HCT116 (cell line): ENCODE measurements at regions not wholly inside any gene's neighbourhood (a gene's known extent, or its start where the extent isn't known, plus 50 kb on each side); places are given as distances from the start of the nearest gene placed in this dataset.

ENCODE experiments used
- ATAC-seq: fragments of 200-7000 bp; cut with Tn5 transposase; 2 replicates; pipeline ENCODE4 v1.9.1; 2020; ENCODE audit warnings: mild to moderate bottlenecking, moderate library complexity
- BruUV-seq: library from RNA; stranded (reverse); fragments of 400-500 nt; replicated peaks from 2 replicates; lab custom pipeline; 2021; lab: Mats Ljungman, UMichigan
- CTCF ChIA-PET: fragments of 300-600 bp; sonication (Branson Sonifier 250); formaldehyde crosslinking; loops from one replicate; lab custom pipeline; 2021; ENCODE audit warnings: antibody characterized with exemption; lab: Charles Lee
- POLR2A ChIA-PET: fragments of 300-600, 350-600 bp; sonication (Branson Sonifier 250); formaldehyde crosslinking; loops from one replicate; lab custom pipeline; 2021; ENCODE audit warnings: antibody characterized with exemption; lab: Charles Lee
- RAD21 ChIA-PET, 2 experiments: fragments of 300-600 bp; sonication (Branson Sonifier 250); formaldehyde crosslinking; loops; one replicate each; lab custom pipeline; 2023; ENCODE audit warnings: low total read pairs in 2 of 2; ENCODE audit not compliant: uncharacterized antibody in 2 of 2, unreplicated experiment in 2 of 2, low non-redundant PET in 1 of 2; lab: Charles Lee
- DNase-seq: peaks from one replicate; pipeline ENCODE4 v3.0.0-alpha.2; 2010; ENCODE audit warnings: low read depth, low spot score
- H2AFZ ChIP-seq: fragments of 200-600 bp; shearing (Covaris generic), sonication (generic); 2 replicates; pipeline ENCODE4 v1.6.1; 2017; ENCODE audit warnings: low read depth, mixed run types, mixed read lengths, antibody characterized with exemption, low read length; ENCODE audit not compliant: poor library complexity, severe bottlenecking
- H3K27ac ChIP-seq: 2 replicates; pipeline ENCODE4 v1.5.1; 2012; ENCODE audit warnings: low read depth, low read length
- H3K27me3 ChIP-seq: fragments of 200-600 bp; sonication (generic); 2 replicates; pipeline ENCODE4 v1.6.1; 2016; ENCODE audit warnings: mixed run types, low read length, mixed read lengths; ENCODE audit not compliant: insufficient read depth
- H3K36me3 ChIP-seq, 2 experiments: fragments of 200-500 bp in 1 of 2; fragments of 200-600 bp in 1 of 2; sonication (Bioruptor generic) in 1 of 2; sonication (generic) in 1 of 2; 2 replicates each; pipeline versions ENCODE4 v1.5.1 to v1.6.1; 2014 to 2016; ENCODE audit warnings: low read length in 2 of 2, inconsistent platforms in 1 of 2, mixed read lengths in 1 of 2, mixed run types in 1 of 2; ENCODE audit not compliant: insufficient read depth in 2 of 2, control insufficient read depth in 1 of 2
- H3K4me1 ChIP-seq, 2 experiments: fragments of 200-600 bp in 1 of 2; sonication (generic) in 1 of 2; 2 replicates each; pipeline versions ENCODE4 v1.5.1 to v1.6.1; 2012 to 2017; ENCODE audit warnings: low read length in 2 of 2, inconsistent platforms in 1 of 2, mild to moderate bottlenecking in 1 of 2, mixed read lengths in 1 of 2, mixed run types in 1 of 2, moderate library complexity in 1 of 2; ENCODE audit not compliant: insufficient read depth in 2 of 2, control insufficient read depth in 1 of 2
- H3K4me2 ChIP-seq: fragments of 200-600 bp; sonication (generic); 2 replicates; pipeline ENCODE4 v1.6.1; 2017; ENCODE audit warnings: mixed run types, low read length, mixed read lengths
- H3K4me3 ChIP-seq, 2 experiments: fragments of 200-600 bp in 1 of 2; sonication (generic) in 1 of 2; replicated peaks in 1 of 2; 2 replicates each; pipeline ENCODE4 v1.5.1; 2011 to 2016; ENCODE audit warnings: low read length in 2 of 2, control low read depth in 1 of 2, low read depth in 1 of 2, mild to moderate bottlenecking in 1 of 2, mixed read lengths in 1 of 2, mixed run types in 1 of 2
- H3K79me2 ChIP-seq: fragments of 200-600 bp; sonication (generic); 2 replicates; pipeline ENCODE4 v1.6.1; 2017; ENCODE audit warnings: mild to moderate bottlenecking, mixed run types, low read length, moderate library complexity, mixed read lengths; ENCODE audit not compliant: insufficient read depth
- H3K9ac ChIP-seq: fragments of 200-600 bp; sonication (generic); 2 replicates; pipeline ENCODE4 v1.6.1; 2016; ENCODE audit warnings: low read length, mixed read lengths
- H3K9me2 ChIP-seq: fragments of 200-600 bp; sonication (generic), shearing (Covaris generic); 2 replicates; pipeline ENCODE4 v1.6.1; 2017; ENCODE audit warnings: mixed run types, mild to moderate bottlenecking, moderate library complexity; ENCODE audit not compliant: insufficient read depth
- H3K9me3 ChIP-seq, 2 experiments: fragments of 200-500 bp in 1 of 2; fragments of 200-600 bp in 1 of 2; sonication (Bioruptor generic) in 1 of 2; sonication (generic) in 1 of 2; 2 replicates each; pipeline ENCODE4 v1.6.1; 2014 to 2017; ENCODE audit warnings: low read length in 2 of 2, mixed read lengths in 2 of 2, inconsistent platforms in 1 of 2, low read depth in 1 of 2, mild to moderate bottlenecking in 1 of 2, mixed run types in 1 of 2, moderate library complexity in 1 of 2; ENCODE audit not compliant: control insufficient read depth in 1 of 2, insufficient read depth in 1 of 2
- H4K20me1 ChIP-seq: fragments of 200-600 bp; sonication (generic), shearing (Covaris generic); 2 replicates; pipeline ENCODE4 v1.6.1; 2017; ENCODE audit warnings: mixed run types, mild to moderate bottlenecking, moderate library complexity; ENCODE audit not compliant: insufficient read depth
- EGR1 ChIP-seq: IDR thresholded peaks from 2 replicates; pipeline ENCODE4 v1.6.1; 2012; ENCODE audit warnings: low read depth
- EZH2 ChIP-seq: fragments of 200-600 bp; sonication (generic); IDR thresholded peaks from 2 replicates; pipeline ENCODE4 v1.6.1; 2017; ENCODE audit warnings: antibody characterized with exemption, mixed run types
- EZH2phosphoT487 ChIP-seq: fragments of 200-600 bp; IDR thresholded peaks from 2 replicates; pipeline ENCODE4 v1.6.1; 2018; ENCODE audit warnings: antibody characterized with exemption, borderline replicate concordance
- FOSL1 ChIP-seq: IDR thresholded peaks from 2 replicates; pipeline ENCODE4 v1.6.1; 2012; ENCODE audit warnings: low read depth
- POLR2A ChIP-seq: IDR thresholded peaks from 2 replicates; pipeline ENCODE4 v1.7.0; 2011; ENCODE audit warnings: borderline replicate concordance; ENCODE audit not compliant: insufficient read depth, insufficient read length; ENCODE audit errors: extremely low read depth
- POLR2AphosphoS5 ChIP-seq: IDR thresholded peaks from 2 replicates; pipeline ENCODE4 v1.6.1; 2011; ENCODE audit warnings: mild to moderate bottlenecking, low read depth, low read length, moderate library complexity
- RAD21 ChIP-seq: IDR thresholded peaks from 2 replicates; pipeline ENCODE4 v1.6.1; 2012; ENCODE audit warnings: low read depth, mild to moderate bottlenecking
- YY1 ChIP-seq: IDR thresholded peaks from 2 replicates; pipeline ENCODE4 v1.6.1; 2011; ENCODE audit warnings: low read length, low read depth, moderate library complexity, mild to moderate bottlenecking; ENCODE audit not compliant: insufficient replicate concordance; ENCODE audit errors: extremely low read depth
- ZNF274 ChIP-seq: fragments of 200-500 bp; sonication (Bioruptor generic); IDR thresholded peaks from 2 replicates; pipeline ENCODE4 v1.6.1; 2014; ENCODE audit warnings: mild to moderate bottlenecking, low read depth, low read length, inconsistent platforms
- intact Hi-C: fragments of 100-400 bp; cut with micrococcal nuclease; formaldehyde crosslinking; loops from 2 replicates; pipeline ENCODE4 v1.10.0; 2022
- TF ChIP-seq, protein P1 (sequence below), 3 experiments: fragments of 200-600 bp in 1 of 3; sonication (generic) in 1 of 3; IDR thresholded peaks in 2 of 3; conservative IDR thresholded peaks in 1 of 3; 2 replicates each; pipeline ENCODE4 v1.5.1; 2012 to 2017; ENCODE audit warnings: low read depth in 2 of 3, low read length in 2 of 3, antibody characterized with exemption in 1 of 3, borderline replicate concordance in 1 of 3, control low read depth in 1 of 3, mild to moderate bottlenecking in 1 of 3, mixed read lengths in 1 of 3, mixed run types in 1 of 3, moderate library complexity in 1 of 3; ENCODE audit not compliant: insufficient read depth in 1 of 3
- TF ChIP-seq, protein P2 (sequence below): IDR thresholded peaks from 2 replicates; pipeline ENCODE4 v1.6.1; 2011; ENCODE audit warnings: mild to moderate bottlenecking, low read length, moderate library complexity; ENCODE audit not compliant: insufficient replicate concordance; ENCODE audit errors: extremely low read depth
- TF ChIP-seq, protein P3 (sequence below): IDR thresholded peaks from 2 replicates; pipeline ENCODE4 v1.6.1; 2012

DNA sequence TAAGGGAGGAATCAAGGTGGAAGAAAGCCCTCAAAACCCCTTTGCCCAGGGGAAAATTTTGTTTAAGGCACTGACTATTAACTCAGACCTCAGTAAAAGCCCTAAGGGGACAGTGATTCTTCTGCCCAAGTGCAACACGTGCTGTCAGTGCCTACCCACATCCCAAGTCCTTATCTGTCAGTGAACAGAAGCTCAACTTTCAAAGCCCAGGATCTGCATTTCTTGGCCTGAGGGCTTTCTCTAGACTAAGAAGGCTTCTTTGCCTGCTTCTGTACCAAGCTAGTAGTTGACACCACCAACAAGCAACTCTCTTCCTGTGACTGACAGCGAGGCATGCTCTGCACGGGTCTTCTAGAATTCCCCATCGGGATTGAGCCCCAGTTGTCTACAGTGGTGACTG lies 416.0 kb upstream of the SPTLC3 start:
- H3K36me3 ChIP-seq: no peaks in the 10 kb centered on the region
- peaks cover 8 to 21% of the 10 kb centered on the region in 2 experiments; a peak in 2 of 4 replicates for H3K9me3 ChIP-seq
- H3K79me2 ChIP-seq: no peaks in the 10 kb centered on the region
- H3K9ac ChIP-seq: no peak overlapping the region
- BruUV-seq: no TSS peak
- ATAC-seq: no peak
- DNase-seq: no peak
- H3K4me3 ChIP-seq: no peak overlapping the region
- POLR2A ChIA-PET: no interaction called here
- no peak overlapping the region for H3K27ac ChIP-seq
- H4K20me1 ChIP-seq: no peaks in the 10 kb centered on the region
- no peak overlapping the region for H2AFZ ChIP-seq
- no peaks in the 10 kb centered on the region for H3K27me3 ChIP-seq
- RAD21 ChIA-PET: no interaction called here
- H3K9me2 ChIP-seq: no peaks in the 10 kb centered on the region
- CTCF ChIA-PET: no interaction called here
- intact Hi-C loops: no loop called here
- no peak for TF ChIP-seq RAD21
- TF ChIP-seq FOSL1: no peak
- no peak for TF ChIP-seq EZH2phosphoT487
- TF ChIP-seq EZH2: no peak
- TF ChIP-seq, protein P1, sequence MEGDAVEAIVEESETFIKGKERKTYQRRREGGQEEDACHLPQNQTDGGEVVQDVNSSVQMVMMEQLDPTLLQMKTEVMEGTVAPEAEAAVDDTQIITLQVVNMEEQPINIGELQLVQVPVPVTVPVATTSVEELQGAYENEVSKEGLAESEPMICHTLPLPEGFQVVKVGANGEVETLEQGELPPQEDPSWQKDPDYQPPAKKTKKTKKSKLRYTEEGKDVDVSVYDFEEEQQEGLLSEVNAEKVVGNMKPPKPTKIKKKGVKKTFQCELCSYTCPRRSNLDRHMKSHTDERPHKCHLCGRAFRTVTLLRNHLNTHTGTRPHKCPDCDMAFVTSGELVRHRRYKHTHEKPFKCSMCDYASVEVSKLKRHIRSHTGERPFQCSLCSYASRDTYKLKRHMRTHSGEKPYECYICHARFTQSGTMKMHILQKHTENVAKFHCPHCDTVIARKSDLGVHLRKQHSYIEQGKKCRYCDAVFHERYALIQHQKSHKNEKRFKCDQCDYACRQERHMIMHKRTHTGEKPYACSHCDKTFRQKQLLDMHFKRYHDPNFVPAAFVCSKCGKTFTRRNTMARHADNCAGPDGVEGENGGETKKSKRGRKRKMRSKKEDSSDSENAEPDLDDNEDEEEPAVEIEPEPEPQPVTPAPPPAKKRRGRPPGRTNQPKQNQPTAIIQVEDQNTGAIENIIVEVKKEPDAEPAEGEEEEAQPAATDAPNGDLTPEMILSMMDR (IDR thresholded peaks at IDR 0.05 in 2 of 3, conservative IDR thresholded peaks at IDR 0.05 in 1 of 3; ENCODE audit: borderline replicate concordance in 1 of 3, insufficient read depth in 1 of 3, low read depth in 2 of 3, low read length in 2 of 3): no peak
- TF ChIP-seq, protein P2, sequence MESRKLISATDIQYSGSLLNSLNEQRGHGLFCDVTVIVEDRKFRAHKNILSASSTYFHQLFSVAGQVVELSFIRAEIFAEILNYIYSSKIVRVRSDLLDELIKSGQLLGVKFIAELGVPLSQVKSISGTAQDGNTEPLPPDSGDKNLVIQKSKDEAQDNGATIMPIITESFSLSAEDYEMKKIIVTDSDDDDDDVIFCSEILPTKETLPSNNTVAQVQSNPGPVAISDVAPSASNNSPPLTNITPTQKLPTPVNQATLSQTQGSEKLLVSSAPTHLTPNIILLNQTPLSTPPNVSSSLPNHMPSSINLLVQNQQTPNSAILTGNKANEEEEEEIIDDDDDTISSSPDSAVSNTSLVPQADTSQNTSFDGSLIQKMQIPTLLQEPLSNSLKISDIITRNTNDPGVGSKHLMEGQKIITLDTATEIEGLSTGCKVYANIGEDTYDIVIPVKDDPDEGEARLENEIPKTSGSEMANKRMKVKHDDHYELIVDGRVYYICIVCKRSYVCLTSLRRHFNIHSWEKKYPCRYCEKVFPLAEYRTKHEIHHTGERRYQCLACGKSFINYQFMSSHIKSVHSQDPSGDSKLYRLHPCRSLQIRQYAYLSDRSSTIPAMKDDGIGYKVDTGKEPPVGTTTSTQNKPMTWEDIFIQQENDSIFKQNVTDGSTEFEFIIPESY: no peak
- no peak for TF ChIP-seq ZNF274
- TF ChIP-seq, protein P3, sequence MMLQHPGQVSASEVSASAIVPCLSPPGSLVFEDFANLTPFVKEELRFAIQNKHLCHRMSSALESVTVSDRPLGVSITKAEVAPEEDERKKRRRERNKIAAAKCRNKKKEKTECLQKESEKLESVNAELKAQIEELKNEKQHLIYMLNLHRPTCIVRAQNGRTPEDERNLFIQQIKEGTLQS: no peak
- no peak for TF ChIP-seq EGR1
- TF ChIP-seq POLR2A: no peak
- no peak for TF ChIP-seq POLR2AphosphoS5
- TF ChIP-seq YY1: no peak
- no peaks in the 10 kb centered on the region for H3K4me1 ChIP-seq
- H3K4me2 ChIP-seq: no peak overlapping the region
